GM19328 (cell line): ENCODE measurements at regions not wholly inside any gene's neighbourhood (a gene's known extent, or its start where the extent isn't known, plus 50 kb on each side); places are given as distances from the start of the nearest gene placed in this dataset.

Experiments used
- ATAC-seq: cut with Tn5 transposase; IDR thresholded peaks from one replicate; pipeline ENCODE4 v1.9.1; 2021; ENCODE audit warnings: mild to moderate bottlenecking, moderate library complexity; ENCODE audit not compliant: unreplicated experiment

DNA sequence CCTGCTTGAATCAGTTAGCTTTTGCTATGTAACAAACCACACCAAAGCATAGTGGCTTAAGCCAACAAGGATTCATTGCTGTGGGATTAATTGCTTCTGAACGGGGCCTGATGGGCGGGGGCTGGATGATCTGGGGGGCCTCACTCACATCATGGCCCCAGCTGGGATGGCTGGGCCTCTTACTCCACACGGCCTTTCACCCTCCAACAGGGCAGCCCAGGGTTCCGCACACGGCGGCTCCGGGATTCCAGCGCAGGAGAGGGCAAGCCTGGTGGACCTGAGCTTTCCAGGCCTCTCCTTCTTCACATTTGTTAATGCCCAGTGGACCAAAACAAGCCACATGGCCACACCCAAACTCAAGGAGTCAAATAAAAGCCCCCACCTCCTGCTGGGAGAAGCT is 86.3 kb upstream of the PHLPP1 start:
- ATAC-seq = no peak

DNA sequence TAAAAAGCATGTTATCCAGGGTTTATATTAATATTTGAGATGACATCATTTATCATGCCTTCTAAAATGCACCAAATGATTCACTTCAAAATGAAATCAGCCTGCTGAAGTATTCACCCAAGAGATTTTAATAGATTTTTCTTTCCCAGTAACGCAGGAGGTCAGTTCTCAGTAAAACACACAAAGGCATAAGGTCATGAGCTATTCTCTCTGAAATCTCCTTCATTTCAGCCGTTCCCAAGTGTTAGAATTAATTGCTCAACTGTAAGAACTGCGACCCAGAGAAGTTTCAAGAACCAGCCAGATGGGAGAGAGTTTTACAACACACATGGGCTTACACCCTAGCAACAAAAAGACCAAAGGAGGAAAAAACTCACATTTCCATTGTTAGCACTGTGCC is 84.2 kb upstream of the PHLPP1 start:
- no peak for ATAC-seq

DNA sequence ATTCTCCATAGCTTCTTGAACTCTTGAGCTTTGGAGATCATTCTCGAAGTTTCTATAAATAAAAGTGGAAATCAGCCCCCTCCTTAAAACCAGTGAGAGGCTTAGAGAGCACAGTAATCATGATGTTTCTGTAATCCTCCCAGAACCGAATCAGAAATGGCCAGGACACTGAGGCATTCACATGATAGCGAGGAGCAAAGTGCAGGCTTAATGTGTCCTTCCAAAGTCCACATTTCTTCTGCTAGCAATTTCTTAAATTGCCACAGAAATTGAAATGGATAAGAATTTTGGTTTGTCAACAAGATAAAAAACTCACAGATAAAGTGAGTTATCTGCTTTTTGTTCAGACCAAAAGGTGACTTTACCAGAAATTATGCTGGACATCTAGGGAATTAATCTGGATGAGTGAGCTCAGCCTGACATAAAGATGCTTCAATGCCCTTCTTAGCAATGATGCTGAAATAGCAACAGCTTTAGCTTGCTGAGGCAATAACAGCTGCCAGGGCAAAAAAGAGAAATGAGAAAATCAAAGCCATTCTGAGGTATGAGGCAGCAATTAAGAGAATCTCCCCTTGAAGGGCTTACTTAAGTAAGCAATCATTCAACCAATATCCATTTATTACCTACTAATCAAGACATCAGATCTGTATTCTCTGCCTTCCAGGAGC is 82.4 kb upstream of the PHLPP1 start:
- no peak for ATAC-seq

DNA sequence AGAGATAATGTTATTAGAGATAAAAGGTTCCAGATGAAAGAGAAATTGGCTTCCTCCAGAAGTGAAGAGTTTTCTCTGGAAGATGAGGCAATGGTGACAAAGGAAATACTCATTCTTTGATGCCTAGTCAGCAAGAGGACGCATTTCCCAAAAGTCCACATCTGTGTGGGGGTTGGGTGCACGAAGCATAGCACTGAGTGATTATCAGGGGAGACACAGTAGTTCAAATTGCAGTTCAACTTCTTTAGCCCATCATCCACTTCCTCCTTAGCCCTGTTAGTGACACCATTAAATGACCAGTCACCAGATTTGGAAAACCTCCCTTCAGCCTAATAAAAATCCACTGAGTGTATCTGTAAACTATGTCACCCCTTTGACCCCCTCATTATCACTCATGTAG is 80.9 kb upstream of the PHLPP1 start:
- no peak for ATAC-seq

DNA sequence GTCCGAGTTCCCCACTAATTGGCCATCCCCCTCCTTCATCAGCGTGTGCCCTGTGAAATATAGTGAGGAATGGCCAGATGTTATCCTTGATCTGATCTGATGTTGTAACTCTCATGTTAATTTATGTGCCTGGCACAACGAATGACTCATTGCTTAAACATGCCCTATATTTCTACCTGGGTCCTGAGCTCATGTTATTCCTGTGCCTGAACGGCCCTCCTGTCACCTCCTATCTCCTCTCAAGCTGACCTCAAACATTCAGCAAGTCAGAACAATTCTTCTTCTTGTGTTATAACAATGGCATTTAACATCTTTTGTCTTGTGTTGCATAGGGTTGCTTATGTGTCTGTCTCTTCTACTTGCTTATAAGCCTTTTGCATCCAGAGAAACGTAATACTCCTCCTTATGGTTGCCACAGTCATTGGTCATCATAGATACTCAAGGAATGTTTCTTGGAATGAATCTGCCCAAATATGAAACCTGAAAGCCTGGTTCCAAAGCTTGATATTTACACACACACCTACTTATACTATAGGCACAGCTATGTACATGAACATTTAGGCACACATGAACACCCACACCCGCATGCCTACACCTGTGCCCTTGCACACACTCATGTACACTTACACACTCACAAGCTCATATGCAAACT is 80.2 kb upstream of the PHLPP1 start:
- no peak for ATAC-seq

DNA sequence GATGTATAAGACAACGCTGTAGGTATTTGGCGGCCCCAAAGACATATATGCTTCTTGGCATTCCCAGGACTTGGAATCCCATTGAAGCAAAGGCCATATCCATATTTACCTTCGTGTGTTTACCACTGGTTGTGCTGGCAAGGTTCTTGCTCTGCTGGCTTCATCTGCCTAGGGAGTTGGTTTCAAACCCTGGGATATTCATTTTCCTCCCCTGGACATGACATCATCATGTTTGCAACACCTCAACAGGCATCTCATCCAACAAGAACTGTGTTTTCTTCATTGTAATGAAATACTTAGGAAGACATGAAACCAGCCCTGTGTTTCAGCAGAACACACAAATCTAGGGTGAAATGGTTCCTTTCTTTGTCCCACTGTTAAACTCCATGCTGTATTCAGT is 77.9 kb upstream of the PHLPP1 start:
- ATAC-seq = no peak

DNA sequence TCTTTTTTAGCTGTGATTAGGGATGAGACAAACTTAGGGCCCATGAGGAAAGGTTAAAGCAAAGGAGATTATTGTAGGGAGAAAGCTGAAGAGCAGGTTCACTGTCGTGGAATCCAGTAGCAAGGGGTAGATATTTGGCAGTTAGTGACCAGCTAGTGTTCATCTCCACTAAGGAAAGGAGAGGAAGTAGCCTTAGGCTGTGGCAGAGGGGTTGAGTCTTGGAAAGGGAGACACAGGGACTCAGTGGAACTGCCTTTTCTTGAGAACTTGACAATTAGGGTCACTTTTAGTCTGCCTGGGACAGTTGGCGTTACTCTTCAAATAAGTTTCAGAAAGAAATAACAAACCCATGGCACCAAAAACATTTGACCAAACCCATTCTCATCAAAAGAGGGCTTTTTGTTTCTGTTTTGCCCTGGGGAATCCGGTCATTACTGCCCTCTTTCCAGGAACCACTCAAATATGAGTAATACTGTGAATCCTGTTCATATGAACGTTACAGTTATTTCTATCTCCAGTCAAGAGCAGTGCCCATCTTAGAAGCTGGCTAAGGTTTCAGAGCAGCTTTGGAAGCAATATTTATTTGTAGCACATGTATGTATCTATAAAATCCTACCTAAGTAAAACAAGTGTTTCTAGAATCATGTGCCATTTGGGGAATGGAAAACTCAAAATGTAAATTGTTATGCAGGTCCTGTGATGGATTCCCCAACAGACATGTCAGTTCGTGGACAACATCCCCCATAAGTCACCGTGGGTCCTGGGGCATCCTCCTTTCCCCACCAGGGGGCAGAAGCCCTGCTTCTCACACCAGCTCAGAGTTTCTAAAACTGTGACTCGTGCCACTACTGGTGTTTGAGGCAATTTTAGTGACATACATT is 77.3 kb upstream of the PHLPP1 start:
- ATAC-seq = peak; percentile 58

DNA sequence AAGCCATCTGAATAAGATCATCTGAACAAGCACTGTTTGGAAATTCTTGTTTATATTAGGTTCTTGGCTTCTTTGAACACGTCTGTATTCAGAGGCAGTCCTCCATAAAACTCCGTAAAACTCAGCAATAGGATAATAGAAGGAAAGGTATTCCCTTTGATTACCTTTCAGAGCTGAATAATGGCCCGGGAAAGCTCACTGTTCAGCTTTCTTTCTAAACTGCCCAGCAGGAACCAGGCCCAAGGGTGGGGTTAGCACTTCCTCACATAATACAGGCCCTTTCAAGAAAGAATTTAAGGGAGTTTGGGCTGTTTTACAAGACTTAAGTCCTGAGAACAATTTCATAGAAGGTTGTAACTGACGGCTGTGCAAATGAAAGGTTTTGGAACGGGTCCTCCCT is 72.2 kb upstream of the PHLPP1 start:
- ATAC-seq = no peak

DNA sequence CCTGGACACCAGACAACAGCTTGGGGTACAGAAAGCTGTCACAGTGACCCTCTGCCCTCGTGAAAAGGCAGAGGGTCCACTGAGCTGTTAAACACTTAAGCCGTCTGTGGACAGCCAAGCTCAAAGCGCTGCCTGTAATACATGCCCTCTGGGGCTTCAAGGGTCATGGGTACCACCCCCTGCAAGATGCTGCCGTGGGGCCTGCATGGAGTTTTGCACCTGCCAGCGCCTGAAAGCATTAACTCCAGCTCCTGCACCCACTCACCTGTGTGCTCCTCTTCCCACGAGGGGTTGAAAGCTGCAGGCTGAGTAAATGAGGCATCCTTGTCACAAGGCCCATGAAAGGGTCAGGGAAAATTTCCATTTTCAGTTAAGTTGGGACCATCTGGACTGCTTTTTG is 70.6 kb upstream of the PHLPP1 start:
- no peak for ATAC-seq

DNA sequence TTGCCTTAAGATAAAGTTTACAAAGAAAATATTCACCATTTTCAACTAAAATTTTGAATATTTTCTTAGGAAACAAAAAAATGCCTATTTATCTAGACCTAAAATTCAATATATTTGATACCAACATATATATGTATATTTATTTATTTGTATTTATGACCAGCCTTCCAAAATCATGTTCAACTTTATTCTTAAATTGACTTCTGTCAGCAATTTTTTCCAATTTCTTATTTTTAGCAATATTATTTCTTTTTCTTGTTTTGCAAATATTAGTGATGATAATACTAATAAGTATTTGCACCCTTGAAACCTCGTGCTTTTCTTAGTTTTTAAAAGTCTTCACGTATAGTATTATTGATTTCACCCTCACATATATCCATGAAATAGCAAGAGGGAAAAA is 68.2 kb upstream of the PHLPP1 start:
- no peak for ATAC-seq

DNA sequence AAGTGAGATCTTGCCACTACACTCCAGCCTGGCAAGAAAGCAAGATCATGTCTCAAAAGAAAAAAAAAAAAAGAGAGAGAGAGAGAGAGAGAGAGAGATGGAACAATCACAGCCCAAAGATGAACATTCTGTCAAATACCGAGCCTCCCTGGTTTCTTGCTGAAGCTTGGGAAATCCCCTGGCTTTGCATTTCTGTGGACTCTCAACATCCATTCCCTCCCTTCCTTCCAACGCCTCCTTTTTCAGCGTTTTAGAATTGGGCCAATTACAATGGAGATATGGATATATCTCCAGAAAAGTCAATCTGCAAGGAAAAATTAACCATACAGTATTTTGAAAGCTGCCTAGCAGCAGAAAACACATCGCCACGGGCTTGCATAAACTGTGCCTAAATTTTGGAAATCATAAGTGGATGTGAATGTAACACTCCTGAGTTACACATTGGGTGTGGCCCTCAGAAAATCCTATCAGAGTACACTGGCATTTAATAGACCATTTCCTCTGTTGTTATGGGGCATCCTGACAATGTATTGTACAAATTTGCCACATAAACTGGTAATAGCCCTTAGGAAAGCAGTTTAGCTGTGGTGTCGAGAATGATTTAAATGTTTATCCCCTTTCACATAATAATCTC is 67.2 kb upstream of the PHLPP1 start:
- ATAC-seq = no peak

DNA sequence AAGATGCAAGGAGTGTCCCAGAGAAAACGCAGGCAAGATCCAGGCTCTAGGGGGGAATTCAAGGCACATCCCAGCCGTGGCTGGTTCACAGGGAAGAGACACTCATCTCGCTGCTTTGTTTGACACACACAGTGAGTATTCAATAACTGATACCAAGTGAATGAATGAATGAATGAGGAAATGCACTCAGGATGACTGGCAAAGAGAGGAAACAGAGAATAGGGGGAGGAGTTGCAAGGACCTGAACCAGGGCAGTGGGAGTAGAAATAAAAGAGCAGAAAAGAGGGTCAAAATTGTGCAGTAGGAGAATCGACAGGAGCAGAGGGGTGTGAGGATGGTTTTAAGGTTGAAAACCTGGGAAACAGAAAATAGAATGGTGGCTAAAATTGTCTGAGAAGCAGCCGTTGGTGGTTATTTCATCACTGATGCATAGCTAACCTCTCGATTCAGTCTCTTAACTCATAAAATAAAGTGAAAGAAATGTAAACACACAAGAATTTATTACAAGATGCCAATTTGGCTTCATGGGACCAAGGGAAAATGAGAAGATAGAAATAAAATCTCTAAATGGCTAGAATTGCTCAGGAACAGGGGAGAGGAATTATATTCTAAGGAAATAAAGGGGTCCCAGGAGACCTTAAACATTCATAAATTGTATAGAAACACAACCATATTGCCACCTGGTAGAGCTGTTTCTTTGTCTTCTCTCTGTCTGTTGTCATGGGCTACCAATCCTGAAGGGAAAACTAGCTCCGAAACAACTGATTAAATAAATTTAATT is 63.9 kb upstream of the PHLPP1 start:
- peak; percentile 56 for ATAC-seq

DNA sequence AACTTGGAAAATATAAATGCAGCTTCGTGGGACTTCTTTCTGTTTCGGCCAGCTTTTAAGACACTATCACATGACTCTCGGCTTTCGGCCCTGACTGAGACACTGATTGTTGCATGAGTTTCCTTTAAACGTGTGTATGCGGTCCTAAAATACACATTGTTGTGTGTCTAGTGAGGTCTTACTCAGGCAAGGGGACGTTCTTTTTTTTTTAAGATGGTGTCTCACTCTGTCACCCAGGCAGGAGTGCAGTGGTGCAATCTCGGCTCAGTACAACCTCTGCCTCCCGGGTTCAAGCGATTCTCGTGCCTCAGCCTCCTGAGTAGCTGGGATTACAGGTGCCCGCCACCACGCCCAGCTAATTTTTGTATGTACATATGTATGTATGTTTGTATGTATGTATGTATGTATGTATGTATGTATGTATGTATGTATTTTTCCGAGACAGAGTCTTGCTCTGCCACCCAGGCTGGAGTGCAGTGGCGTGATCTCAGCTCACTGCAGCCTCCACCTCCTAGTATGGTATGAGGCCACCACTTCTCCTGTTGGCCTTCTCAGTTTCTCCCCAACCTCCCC is 63.2 kb upstream of the PHLPP1 start:
- ATAC-seq = peak; percentile 62

DNA sequence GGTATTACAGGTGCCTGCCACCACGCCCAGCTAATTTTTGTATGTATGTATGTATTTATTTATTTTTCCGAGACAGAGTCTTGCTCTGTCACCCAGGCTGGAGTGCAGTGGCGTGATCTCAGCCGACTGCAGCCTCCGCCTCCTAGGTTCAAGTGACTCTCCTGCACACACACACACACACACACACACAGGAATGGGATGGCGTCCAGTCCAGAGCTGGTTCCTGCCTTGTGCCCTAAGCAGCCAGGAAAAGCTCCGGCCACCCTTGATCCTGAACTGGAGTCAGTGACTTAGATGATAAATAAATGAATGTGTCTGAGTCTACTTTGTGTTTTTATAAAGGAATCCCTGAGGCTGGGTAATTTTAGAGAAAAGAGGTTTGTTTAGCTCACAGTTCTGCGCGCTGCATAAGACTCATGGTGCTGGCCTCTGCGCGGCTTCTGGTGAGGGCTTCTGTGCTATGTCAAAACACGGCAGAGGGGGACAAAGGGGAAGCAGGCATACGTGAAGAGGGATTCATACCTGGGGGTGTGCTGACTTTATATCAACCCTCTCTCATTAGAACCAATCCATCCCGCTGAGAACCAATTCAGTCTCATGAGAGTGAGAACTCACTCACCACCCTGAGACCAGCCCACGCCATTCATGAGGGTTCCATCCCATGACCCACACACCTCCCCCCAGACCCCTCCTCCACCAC is 59.7 kb upstream of the PHLPP1 start:
- no peak for ATAC-seq

DNA sequence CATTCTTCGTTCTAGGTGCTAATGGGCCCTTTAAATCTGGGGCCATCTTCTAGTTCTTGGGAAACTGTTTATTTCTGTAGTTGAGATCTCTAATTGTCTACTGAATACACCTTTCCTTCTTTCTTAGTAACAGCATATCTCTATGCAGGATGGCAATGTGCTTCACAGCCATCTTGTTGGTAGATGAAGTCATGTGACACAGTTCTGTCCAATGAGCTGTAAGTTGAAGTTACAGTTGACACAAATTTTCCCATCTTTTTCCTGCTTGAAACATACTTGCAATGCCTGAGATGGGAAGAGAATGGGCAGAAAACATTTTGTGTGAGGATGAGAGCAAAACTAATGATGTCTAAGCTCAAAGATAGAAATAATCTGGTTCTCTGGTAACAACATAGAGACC is 57.3 kb upstream of the PHLPP1 start:
- no peak for ATAC-seq

DNA sequence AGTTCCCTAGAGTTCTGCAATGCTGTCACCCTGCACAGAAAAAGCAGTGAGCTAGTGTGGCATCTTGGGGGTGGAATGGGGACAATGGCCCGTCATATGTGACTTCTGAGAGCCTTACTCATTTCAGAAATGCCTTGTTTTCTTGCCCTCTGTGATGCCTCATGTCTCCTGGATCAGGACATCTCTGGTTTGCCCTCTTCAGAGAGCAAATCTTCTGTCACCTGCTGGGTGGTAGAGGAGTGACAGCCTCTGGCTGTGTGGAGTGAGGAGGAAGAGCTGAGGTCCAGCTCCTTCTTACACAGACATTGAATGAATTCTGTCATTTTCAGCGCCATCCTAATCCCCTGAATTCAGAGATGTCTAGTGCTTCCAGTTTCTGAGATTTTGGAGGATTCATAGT is 55.6 kb upstream of the PHLPP1 start:
- no peak for ATAC-seq

DNA sequence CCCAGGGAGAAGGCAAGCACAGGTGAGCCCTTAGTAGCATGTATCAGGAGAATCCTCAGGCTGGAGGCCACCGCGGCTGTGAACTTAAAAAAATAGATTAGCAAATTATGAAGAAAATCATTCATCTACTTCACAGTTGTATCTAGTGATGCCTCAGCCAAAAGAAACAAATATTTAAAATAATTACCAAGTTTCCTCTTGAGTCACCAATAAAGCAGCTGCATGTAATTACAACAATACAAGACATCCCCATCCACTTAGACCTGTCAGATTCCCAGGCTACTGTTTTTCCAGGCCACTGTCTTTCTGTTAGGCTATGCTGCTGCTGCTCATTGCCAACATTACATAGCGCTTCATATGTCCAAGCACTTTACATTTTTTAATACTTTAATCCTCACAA is 54.6 kb upstream of the PHLPP1 start:
- no peak for ATAC-seq

DNA sequence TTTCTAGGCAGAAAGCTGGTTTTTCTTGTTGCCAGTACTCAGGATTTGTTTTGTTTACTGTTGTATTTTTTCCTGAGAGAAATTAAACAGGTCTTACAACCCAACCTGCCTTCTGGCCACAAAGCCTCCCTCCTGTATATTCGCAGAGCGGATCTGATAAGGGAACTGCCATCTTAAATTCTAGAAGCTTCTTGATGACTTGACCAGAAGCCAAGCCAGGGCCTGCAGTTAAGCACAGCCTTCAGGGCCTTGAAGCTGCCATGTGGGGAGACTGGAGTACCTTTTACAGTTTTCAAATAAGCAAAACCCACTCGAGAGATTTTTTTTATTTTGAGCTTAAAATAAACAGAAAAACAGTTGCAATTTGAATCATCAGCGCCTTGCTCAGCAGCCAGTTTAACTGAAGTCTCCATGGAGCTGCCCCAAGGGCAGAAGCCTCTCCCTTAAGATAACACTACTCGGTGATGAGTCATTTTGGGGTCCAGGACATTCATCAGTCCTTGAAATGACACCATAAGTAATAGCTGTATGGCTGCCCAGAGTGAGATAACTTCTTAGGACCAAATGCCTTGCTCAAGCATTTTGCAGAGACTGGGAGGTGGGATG is 51.5 kb upstream of the PHLPP1 start:
- peak; percentile 88 for ATAC-seq

DNA sequence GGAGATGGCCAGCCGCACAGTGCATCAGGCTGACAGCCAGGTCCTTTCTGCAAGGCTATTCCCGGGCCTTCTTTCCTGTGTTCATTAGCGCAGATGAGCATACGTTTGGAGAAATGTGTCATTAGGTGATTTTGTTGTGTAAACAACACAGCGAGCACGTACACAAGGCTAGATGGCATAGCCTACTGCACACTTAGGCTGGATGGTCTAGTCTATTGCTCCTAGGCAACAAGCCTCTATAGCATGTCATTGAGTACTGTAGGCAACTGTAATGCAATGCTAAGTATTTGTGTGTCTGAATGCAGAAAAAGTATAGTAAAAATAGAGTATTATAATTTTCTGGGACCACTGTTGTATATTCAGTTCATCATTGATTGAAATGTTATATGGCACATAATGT is 50.9 kb upstream of the PHLPP1 start:
- ATAC-seq = no peak
